NCI-H2196 treated with DMSO at 0.1 percent for 48 hours (cell line): ENCODE measurements at regions not wholly inside any gene's neighbourhood (a gene's known extent, or its start where the extent isn't known, plus 50 kb on each side); places are given as distances from the start of the nearest gene placed in this dataset.
"Not testable (repeated sequence)": the region's sequence is repeated elsewhere in the genome, so short reads cannot be mapped to it uniquely, and the experiment has no call there.

ENCODE experiments used
- DNase-seq: peaks from one replicate; lab custom pipeline; 2025; ENCODE audit not compliant: unreplicated experiment; lab: John Stamatoyannopoulos, UW

DNA sequence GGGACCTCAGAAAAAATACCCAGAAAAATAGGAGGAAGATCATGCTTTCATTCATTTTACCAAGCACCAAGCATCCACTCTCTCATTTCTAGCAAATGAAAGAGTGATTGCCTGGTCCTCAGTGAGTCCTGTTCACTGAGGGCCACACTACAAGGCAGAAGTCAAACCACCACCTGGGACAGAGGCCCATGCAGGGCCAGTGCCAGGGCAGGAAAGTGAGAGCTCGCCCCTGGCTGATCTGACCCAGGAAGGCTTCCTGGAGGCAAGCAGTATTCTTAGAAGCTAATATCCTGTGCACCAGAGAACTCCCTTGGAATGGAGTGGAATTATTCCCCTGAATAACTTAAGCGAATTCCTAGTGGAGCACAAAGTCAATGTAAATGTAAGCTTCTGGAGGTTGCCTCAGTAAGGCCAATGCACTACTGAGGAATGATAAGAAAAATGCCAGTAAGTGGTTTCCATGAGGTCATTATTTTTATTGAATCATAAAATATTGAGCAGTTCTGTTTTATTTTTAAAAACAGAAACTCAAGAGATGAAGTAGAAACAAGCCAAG, 191.6 kb upstream of the ID2 start:
- DNase-seq, result no peak

GRCh38 chr2:8491296-8492027, 190.4 kb upstream of the ID2 start:
- no peak for DNase-seq

GRCh38 chr2:8494151-8494550, 187.7 kb upstream of the ID2 start:
- DNase-seq, result no peak

DNA sequence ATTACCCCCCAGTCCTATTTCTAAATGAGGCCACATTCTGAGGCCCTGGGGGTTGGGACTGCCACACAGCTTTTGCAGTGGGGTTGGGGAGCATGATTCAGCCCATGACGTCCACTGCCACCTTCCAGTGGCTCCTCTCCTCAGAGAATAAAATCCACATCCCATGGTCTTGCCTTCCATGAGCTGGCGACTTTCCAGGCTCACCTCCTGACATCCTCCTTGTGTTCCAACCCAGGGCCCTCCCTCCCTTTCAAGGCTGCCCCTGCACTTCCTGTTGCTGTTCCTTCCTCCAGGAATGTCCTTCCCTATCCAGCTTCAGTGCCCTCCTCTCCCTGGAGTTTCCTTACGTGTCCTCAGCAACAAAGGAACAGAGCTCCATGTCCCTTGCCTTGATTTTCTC, 187.3 kb upstream of the ID2 start:
- no peak for DNase-seq

DNA sequence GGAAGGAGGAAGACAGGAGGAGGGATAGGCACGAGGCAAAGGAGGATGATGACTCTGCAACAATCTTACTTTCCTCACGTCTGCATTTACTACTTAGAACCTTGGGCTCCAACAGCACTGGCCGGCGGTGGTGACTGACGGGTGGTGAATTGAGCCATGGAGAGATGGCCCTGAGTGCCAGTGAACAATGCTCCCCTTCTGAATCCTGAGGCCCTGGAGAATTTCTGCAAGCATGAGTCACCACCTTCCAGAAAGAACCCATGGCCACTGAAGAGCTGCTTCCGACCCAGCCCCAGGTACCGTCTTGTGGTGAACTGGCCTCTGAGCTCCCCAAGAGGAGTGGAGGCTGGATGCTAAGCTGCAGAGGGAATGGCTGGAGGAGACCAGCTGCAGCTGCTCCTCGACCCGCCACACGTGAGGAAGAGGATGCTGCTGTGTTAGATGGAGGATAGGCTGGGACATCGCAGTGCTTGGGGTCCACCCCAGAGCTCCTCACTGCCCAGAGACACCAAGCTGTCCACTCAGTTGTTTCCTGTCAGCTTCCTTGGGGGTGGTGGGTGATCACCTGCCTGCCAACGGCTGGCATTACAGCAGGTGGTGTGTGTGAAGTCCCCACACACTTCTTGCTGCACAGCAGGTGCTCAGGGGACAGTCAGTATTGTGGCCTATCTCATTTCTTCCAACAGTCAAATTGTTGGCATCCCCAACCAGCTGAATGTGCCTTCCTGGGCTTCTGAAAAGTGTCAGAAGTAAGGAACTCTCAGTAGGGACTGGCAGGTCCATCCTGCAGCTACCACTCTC, 186.5 kb upstream of the ID2 start:
- DNase-seq, result no peak

- no peak for DNase-seq
Measured at GRCh38 chr2:8496079-8496478, 185.8 kb upstream of the ID2 start.

DNA sequence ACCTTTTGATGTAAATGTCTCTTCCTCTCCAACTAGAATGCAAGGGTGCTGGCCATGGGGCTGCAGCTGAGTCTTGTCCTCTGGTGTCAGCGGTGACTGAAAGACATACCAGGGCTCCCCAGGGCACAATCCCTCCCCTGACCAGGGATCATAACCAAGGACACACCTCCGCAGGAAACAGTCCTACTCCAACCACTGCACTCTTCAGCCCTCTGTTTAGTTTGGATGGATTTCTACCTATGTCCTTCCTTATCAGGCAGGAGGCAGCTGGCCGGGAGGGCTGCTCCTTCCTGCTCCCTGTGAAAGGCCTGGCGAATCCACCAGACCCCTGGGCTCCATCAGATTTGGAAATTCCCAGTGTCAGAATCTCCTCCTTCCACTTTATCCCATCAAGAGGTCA, 185.2 kb upstream of the ID2 start:
- no peak for DNase-seq

- no peak for DNase-seq
Measured at GRCh38 chr2:8498994-8499393, 182.9 kb upstream of the ID2 start.

DNA sequence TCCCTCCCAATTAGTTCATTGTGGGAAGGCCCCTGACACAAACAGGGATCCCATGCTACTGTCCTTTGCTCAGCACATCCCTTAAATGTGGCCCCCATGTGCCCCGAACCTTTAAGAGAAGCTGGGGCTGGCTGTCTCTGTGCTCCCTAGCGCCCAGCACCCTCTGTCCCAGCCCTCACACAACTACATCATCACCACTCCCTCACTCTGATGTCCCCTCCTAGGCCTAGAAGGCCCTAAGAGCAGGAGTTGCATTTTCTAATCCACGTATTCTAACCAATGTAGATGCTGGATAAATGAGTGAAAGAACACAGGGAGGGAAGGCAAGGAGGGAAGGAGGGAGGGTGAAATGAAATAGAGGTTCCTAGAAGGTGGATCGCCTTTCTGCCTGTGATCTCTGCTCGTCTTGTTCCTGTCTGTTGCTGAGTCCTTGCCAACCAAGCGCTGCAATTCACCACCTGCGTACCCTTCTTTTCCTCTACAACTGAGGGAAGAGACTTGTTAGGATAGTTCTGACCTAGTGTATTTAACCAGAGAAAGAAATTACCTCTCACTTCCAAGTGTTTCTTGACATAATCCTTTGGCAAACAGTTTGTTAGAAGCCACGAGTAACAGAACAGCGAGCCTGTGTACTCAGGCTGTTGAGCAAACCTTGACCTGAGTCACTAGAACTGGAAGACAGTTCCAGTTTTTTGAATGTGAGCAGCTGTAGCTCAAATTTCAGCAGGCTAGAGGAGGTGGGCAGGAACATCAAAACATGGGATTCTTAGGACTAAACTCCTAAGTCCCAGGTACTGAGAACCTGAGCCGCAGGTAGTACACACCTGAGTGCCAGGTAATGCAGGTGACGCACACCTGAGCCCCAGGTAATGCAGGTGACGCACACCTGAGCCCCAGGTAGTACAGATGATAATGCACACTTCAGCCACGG, 181.5 kb upstream of the ID2 start:
- DNase-seq, result peak; percentile 60

DNA sequence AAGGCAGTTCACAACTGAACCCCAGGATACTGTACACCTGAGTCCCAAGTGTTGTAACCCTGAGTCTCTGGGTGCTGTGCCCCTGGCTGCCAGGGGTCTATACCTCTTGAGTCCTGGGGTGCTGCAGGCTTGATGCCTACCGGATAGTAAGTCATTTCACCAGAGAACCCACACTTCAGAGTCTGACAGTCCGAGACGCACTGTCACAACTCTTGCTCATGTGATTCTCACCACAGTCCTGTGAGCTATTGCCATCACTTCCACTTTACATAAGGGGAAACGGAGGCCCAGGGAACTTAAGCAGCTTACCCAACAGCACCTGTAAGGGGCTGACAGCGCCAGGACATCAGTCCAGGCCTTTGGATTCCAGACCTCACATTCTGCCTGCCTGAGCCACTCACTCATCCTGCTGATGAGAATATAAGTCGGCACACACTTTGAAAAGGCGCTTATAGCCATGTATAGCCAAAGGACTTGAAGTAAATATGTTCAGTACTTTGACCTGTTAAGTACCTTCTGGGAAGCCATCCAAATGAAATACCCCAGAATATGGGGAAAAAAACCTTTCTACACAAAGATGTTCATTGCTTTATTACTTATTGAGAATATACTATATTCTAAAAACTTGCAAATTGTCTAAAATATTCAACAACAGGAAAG, 180.7 kb upstream of the ID2 start:
- DNase-seq, result no peak

DNA sequence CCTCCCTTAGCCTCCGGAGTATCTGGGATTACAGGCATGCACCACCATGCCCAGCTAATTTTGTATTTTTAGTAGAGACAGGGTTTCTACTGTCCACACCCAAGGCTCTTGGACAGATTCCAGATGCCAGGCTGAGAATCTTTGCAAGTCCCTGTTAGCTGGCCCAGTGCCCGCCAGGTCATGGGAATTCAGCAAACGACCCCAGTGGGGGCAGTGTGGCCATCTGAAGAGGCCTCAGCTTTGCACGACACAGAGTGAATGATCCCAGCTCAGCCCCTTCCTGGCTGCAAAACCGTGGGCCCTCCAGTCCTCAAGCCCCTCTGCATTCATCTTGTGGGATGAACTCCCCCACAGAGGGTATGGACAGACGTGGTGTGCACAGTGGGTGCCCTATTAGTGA, 179.5 kb upstream of the ID2 start:
- DNase-seq, result no peak

GRCh38 chr2:8505311-8505920, 176.4 kb upstream of the ID2 start:
- DNase-seq, result no peak

GRCh38 chr2:8506746-8507145, 175.1 kb upstream of the ID2 start:
- DNase-seq, result no peak

DNA sequence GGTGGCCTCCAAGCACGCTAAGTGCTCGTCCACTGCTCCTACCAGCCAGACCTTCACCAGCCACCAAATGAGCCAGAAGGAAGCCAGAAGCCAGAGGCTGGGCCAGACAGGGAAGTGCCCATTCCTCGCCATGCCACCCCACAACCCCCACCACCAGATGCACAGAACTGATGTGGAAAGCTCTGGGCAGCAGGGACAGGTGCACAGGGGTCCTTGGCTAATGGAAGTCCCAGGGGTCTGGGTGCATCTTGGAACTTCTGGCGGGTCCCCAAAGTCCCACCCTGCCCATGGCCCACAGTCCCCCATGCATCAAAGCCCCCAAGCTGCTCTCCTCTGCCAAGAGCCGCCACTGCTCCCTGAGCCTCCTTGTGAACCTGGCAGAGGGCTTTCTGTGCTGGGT, 173.1 kb upstream of the ID2 start:
- DNase-seq, result no peak

DNA sequence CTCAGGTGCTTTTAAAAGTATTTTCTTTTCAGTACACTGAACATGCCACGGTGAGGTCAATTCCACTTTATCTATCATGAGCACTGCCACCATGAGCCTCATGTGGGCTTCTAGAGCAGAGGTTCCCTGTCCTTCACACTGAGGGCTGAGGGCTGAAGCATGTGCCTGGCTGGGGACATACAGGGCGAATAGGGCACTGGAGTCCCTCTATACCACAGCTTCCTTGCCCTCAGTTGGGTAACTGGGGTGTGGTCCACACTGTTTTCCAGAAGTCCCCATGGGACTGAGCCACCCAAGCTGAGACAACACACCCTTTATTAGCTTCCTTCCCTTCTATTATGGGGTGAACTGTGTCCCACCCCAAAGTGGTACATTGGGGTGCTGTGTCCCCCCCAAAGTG, 172.2 kb upstream of the ID2 start:
- no peak for DNase-seq

DNA sequence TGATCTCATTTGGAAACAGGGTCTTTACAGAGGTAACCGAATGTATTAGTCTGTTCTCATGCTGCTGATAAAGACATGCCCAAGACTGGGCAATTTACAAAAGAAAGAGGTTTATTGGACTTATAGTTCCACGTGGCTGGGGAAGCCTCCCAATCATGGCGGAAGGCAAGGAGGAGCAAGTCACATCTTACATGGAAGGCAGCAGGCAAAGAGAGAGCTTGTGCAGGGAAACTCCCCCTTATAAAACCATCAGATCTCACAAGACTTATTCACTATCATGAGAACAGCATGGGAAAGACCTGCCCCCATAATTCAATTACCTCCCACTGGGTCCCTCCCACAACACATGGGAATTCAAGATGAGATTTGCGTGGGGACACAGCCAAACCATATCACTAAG, 171.8 kb upstream of the ID2 start:
- DNase-seq, result not testable (repeated sequence)

DNA sequence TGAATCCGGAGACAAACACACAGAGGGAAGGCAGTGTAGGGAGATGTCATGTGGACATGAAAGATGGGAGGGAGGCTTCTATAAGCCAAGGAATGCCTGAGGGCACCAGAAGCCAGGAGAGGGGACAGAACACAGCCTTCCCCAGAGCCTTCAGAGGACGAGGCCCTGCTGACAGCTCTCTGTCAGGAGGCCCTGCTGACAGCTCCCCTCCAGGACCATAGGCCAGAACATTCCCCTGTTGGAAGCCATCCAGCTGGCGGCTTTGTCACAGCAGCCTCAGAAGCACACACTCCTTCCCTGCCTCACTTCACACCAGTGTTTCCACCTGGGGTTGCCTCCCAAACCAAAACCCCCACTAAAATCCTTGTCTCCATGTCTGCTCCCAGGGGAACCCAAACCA, 171.3 kb upstream of the ID2 start:
- DNase-seq, result no peak

GRCh38 chr2:8511868-8512612, 169.8 kb upstream of the ID2 start:
- DNase-seq, result no peak

- DNase-seq, result no peak
Measured at GRCh38 chr2:8513601-8514273, 168.1 kb upstream of the ID2 start.
